ENCODE measurements at regions not wholly inside any gene's neighbourhood (a gene's known extent, or its start where the extent isn't known, plus 50 kb on each side); places are given as distances from the start of the nearest gene placed in this dataset.

GRCh38 chr3:140752499-140752898 lies 74.6 kb downstream of the TRIM42 start:
- DNase-seq = no peak

GRCh38 chr3:140753865-140754754 lies 76.2 kb downstream of the TRIM42 start:
- peak; percentile 4 for DNase-seq

GRCh38 chr3:140754936-140755335 lies 77.1 kb downstream of the TRIM42 start:
- DNase-seq = no peak

GRCh38 chr3:140756240-140757016 lies 78.6 kb downstream of the TRIM42 start:
- no peak for DNase-seq

- no peak for DNase-seq
Observed at GRCh38 chr3:140758791-140759444, 81.1 kb downstream of the TRIM42 start.

- no peak for DNase-seq
Observed at GRCh38 chr3:140760324-140761075, 82.6 kb downstream of the TRIM42 start.

- no peak for DNase-seq
Observed at GRCh38 chr3:140761076-140761639, 83.3 kb downstream of the TRIM42 start.

GRCh38 chr3:140762746-140763145 lies 84.9 kb downstream of the TRIM42 start:
- DNase-seq = no peak

GRCh38 chr3:140763532-140763931 lies 85.7 kb downstream of the TRIM42 start:
- no peak for DNase-seq

- DNase-seq = no peak
Observed at GRCh38 chr3:140765246-140765645, 87.4 kb downstream of the TRIM42 start.

- DNase-seq = no peak
Observed at GRCh38 chr3:140766465-140766864, 88.6 kb downstream of the TRIM42 start.

GRCh38 chr3:140767566-140767965 lies 89.7 kb downstream of the TRIM42 start:
- no peak for DNase-seq

- no peak for DNase-seq
Observed at GRCh38 chr3:140768941-140769340, 91.1 kb downstream of the TRIM42 start.

- DNase-seq = no peak
Observed at GRCh38 chr3:140769951-140770350, 92.1 kb downstream of the TRIM42 start.

- DNase-seq = no peak
Observed at GRCh38 chr3:140770977-140771667, 93.3 kb downstream of the TRIM42 start.

- DNase-seq = no peak
Observed at GRCh38 chr3:140777631-140778233, 99.9 kb downstream of the TRIM42 start.

- DNase-seq = no peak
Observed at GRCh38 chr3:140791368-140791767, 113.5 kb downstream of the TRIM42 start.

GRCh38 chr3:140794507-140794906 lies 116.6 kb downstream of the TRIM42 start:
- DNase-seq = no peak

GRCh38 chr3:140802898-140803297 lies 125.0 kb downstream of the TRIM42 start:
- peak; percentile 17 for DNase-seq

GRCh38 chr3:140809316-140809715 lies 131.5 kb downstream of the TRIM42 start:
- no peak for DNase-seq

All from NCI-H510A treated with DMSO at 0.1 percent for 48 hours (cell line).